IPS-NIHi11 (cell line): ENCODE measurements at regions not wholly inside any gene's neighbourhood (a gene's known extent, or its start where the extent isn't known, plus 50 kb on each side); places are given as distances from the start of the nearest gene placed in this dataset.
A peak's percentile ranks its signal among the peaks of the same experiment; 100 is the strongest.

Source experiments
- DNase-seq: peaks from one replicate; pipeline ENCODE4 v3.0.0; 2012; ENCODE audit warnings: mixed read lengths, low spot score

GRCh38 chr3:188036375-188037194 is 117.4 kb upstream of the LPP start:
- no peak for DNase-seq

- no peak for DNase-seq
These were observed 116.7 kb upstream of the LPP start for GRCh38 chr3:188037195-188037718.

GRCh38 chr3:188037965-188038581 is 115.9 kb upstream of the LPP start:
- no peak for DNase-seq

- DNase-seq: no peak
These were observed 112.8 kb upstream of the LPP start for GRCh38 chr3:188041193-188041592.

- no peak for DNase-seq
These were observed 112.1 kb upstream of the LPP start for GRCh38 chr3:188041895-188042294.

- DNase-seq: no peak
These were observed 111.5 kb upstream of the LPP start for GRCh38 chr3:188042466-188042865.

GRCh38 chr3:188043891-188044290 is 110.1 kb upstream of the LPP start:
- DNase-seq: peak; percentile 35

- DNase-seq: no peak
These were observed 107.3 kb upstream of the LPP start for GRCh38 chr3:188046561-188047211.

GRCh38 chr3:188047536-188047935 is 106.4 kb upstream of the LPP start:
- DNase-seq: no peak

GRCh38 chr3:188049606-188050530 is 104.1 kb upstream of the LPP start:
- no peak for DNase-seq

- DNase-seq: peak; percentile 35
These were observed 102.2 kb upstream of the LPP start for GRCh38 chr3:188051801-188052168.

- peak; percentile 51 for DNase-seq
These were observed 101.6 kb upstream of the LPP start for GRCh38 chr3:188052169-188053035.

- no peak for DNase-seq
These were observed 101.0 kb upstream of the LPP start for GRCh38 chr3:188053036-188053340.

- no peak for DNase-seq
These were observed 100.1 kb upstream of the LPP start for GRCh38 chr3:188053710-188054380.

GRCh38 chr3:188054541-188054940 is 99.4 kb upstream of the LPP start:
- DNase-seq: no peak

GRCh38 chr3:188055388-188055787 is 98.6 kb upstream of the LPP start:
- no peak for DNase-seq

GRCh38 chr3:188057124-188057523 is 96.8 kb upstream of the LPP start:
- DNase-seq: no peak

- no peak for DNase-seq
These were observed 95.3 kb upstream of the LPP start for GRCh38 chr3:188058569-188059184.

GRCh38 chr3:188059351-188059750 is 94.6 kb upstream of the LPP start:
- no peak for DNase-seq

GRCh38 chr3:188060264-188060835 is 93.6 kb upstream of the LPP start:
- DNase-seq: no peak
